ENCODE measurements at regions not wholly inside any gene's neighbourhood (a gene's known extent, or its start where the extent isn't known, plus 50 kb on each side); places are given as distances from the start of the nearest gene placed in this dataset.

- TF ChIP-seq CTCF (IDR thresholded peaks at IDR 0.05) (no peak), E2F1 (CRISPR knock-in tag; IDR thresholded peaks at IDR 0.05) (no peak), ZBTB43 (CRISPR knock-in tag; IDR thresholded peaks at IDR 0.05) (no peak), ZNF121 (CRISPR knock-in tag; IDR thresholded peaks at IDR 0.05) (no peak), ESRRA (CRISPR knock-in tag; IDR thresholded peaks at IDR 0.05; ENCODE audit: borderline replicate concordance) (no peak), TP53 (CRISPR knock-in tag; IDR thresholded peaks at IDR 0.05) (no peak), RORB (CRISPR knock-in tag; IDR thresholded peaks at IDR 0.05) (no peak), ELF4 (CRISPR knock-in tag; IDR thresholded peaks at IDR 0.05; ENCODE audit: low read depth) (no peak)
Observed at GRCh38 chr11:90997241-90997640, 774.4 kb upstream of the CHORDC1 start.
